Activated CD4-positive, alpha-beta T cell treated with anti-CD3 and anti-CD28 coated beads for 36 hours (primary cell): ENCODE measurements at regions not wholly inside any gene's neighbourhood (a gene's known extent, or its start where the extent isn't known, plus 50 kb on each side); places are given as distances from the start of the nearest gene placed in this dataset.
A peak's percentile ranks its signal among the peaks of the same experiment; 100 is the strongest.
"Not testable (repeated sequence)": the region's sequence is repeated elsewhere in the genome, so short reads cannot be mapped to it uniquely, and the experiment has no call there.

Source experiments
- ATAC-seq: fragments of 200-7000 bp; cut with Tn5 transposase; one replicate; pipeline ENCODE4 v1.10.0; 2021; ENCODE audit warnings: mild to moderate bottlenecking, moderate library complexity
- CTCF ChIA-PET: fragments of 350-600 bp; sonication (Branson Sonifier 250); formaldehyde crosslinking; loops from one replicate; lab custom pipeline; 2021; ENCODE audit warnings: antibody characterized with exemption; lab: Charles Lee
- POLR2A ChIA-PET: fragments of 350-600 bp; sonication (Branson Sonifier 250); formaldehyde crosslinking; loops from one replicate; lab custom pipeline; 2021; ENCODE audit warnings: antibody characterized with exemption, inconsistent platforms; lab: Charles Lee
- DNase-seq: peaks from one replicate; pipeline ENCODE4 v3.0.0-alpha.2; 2020
- H3K27ac Mint-ChIP-seq: one replicate; pipeline ENCODE4 v1.8.0; 2021; ENCODE audit warnings: mixed read lengths
- H3K27me3 Mint-ChIP-seq: one replicate; pipeline ENCODE4 v1.8.0; 2021; ENCODE audit warnings: mixed read lengths
- H3K36me3 Mint-ChIP-seq: one replicate; pipeline ENCODE4 v1.8.0; 2021; ENCODE audit warnings: low read depth, mixed read lengths
- H3K4me1 Mint-ChIP-seq: one replicate; pipeline ENCODE4 v1.8.0; 2021; ENCODE audit warnings: mixed read lengths
- H3K4me3 Mint-ChIP-seq: one replicate; pipeline ENCODE4 v1.8.0; 2021; ENCODE audit warnings: mild to moderate bottlenecking, moderate library complexity, mixed read lengths
- H3K9me3 Mint-ChIP-seq: one replicate; pipeline ENCODE4 v1.8.0; 2021; ENCODE audit warnings: low read depth, mixed read lengths
- intact Hi-C, 2 experiments: fragments of 100-400 bp; cut with DNase I in 1 of 2; cut with micrococcal nuclease in 1 of 2; formaldehyde crosslinking; loops; one replicate each; pipeline versions ENCODE4 v1.14.2 to v1.15.1; 2022 to 2024; cut with DNase I, micrococcal nuclease

DNA sequence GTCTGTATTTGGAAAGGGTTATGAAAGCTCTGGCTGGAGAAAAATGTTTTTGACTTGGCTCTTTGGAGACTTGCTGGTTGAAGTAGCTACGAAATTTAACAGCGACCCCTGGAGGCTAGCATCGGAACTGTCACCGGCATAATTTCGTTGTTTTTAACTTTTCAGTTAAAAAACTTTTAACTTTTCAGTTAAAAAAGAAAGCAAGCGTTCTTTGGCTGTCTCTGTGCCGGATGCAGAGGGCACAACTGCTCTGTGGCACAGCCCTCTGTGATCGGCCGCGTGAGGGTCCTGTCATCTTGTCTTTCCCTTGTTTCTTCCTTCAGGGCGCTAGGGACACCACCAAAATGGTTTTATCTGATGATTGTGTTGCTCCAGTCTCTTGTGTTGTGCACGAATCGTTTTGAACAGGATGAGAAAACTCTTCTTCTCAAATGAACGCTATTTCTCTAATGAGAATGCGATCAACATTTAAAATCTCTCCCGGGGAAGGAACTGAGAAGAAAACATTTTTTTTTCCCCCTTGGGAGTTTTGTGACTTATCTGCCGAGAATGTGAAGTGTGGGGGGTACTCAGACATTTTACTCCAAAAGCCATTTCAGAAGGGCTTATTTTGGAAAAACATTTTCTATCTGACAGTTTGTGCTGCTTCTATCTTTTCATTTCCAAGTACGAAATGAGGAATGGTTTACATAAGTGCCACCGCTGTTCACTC is 57.1 kb downstream of the ADCYAP1 start:
- CTCF ChIA-PET: interaction anchor here (0.6 to 1.6 kb wide), 16 partner anchors 8 to 567 kb away, joined by 3 to 20 read pairs (median 3); no protein-coding TSS in a partner anchor
- no peak for ATAC-seq
- no peak overlapping the region for H3K27ac Mint-ChIP-seq
- peaks cover 9% of the 10 kb centered on the region for H3K27me3 Mint-ChIP-seq
- H3K4me3 Mint-ChIP-seq: no peak overlapping the region
- no peaks in the 10 kb centered on the region for H3K36me3 Mint-ChIP-seq
- peaks cover 4% of the 10 kb centered on the region for H3K4me1 Mint-ChIP-seq
- no peaks in the 10 kb centered on the region for H3K9me3 Mint-ChIP-seq
- peak; percentile 70 for DNase-seq
- intact Hi-C loops: loop anchor here (1.0 to 2.0 kb wide), 2 partner anchors 96 to 97 kb away; no protein-coding TSS in a partner anchor
- POLR2A ChIA-PET: interaction anchor here (0.7 kb wide), 1 partner anchor 291 kb away, joined by 17 read pairs; no protein-coding TSS in a partner anchor

- Mint-ChIP-seq H3K9me3 (no peaks in the 10 kb centered on the region), H3K36me3 (no peaks in the 10 kb centered on the region), H3K4me1 (peaks cover 4% of the 10 kb centered on the region), H3K4me3 (no peak overlapping the region), H3K27ac (no peak overlapping the region), H3K27me3 (peaks cover 9% of the 10 kb centered on the region)
- no peak for ATAC-seq
- intact Hi-C loops: loop anchor here in 1 of 2 experiments (2.0 kb wide), 1 partner anchor 98 kb away; no protein-coding TSS in a partner anchor
- CTCF ChIA-PET: interaction anchor here (2.2 kb wide), 1 partner anchor 99 kb away, joined by 8 read pairs; no protein-coding TSS in a partner anchor
- POLR2A ChIA-PET: no interaction called here
- no peak for DNase-seq
Measured at GRCh38 chr18:963276-963675, 58.6 kb downstream of the ADCYAP1 start.

DNA sequence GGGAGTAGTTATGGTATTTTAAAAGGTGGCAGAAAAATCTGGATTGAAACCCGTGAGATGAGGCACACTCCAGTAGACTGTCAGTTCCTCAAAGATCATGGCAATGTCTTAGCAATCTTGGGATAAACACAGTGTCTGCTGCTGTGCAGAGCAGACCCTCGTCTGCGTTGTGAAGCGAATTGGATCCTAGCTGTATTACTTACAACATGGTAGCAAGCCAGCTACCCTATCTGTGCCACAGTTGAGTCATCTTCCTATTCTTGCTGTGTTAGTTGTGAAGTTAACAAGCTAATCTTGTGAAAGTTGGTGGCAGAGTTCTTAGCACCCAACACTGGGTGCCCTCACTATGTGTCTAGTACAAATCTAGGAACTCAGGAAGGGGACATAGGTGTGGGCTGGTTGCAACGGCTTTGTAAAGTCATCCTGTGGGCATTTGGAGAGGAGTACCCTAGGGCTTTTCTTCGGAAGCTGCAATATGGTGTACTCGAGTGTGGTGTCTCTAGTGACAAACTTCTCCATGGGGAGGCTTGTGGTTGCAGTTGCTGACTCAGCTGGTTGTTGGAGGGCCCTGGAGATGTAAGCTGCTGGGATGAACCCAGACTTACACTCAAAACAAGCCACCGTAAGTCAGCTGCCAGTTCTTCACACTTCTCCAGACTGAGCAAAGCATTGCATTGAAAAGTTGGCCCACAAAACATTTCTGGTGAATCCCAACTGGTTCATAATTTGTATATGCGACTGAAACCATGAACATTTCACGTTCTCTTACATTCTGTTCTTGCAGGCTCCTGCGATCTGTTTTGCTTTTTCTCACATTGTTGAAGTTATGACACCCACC is 61.5 kb downstream of the ADCYAP1 start:
- intact Hi-C loops: no loop called here
- H3K36me3 Mint-ChIP-seq: no peaks in the 10 kb centered on the region
- H3K27ac Mint-ChIP-seq: no peak overlapping the region
- CTCF ChIA-PET: interaction anchor here (0.9 kb wide), 1 partner anchor 62 kb away, joined by 3 read pairs; no protein-coding TSS in a partner anchor
- H3K9me3 Mint-ChIP-seq: peaks cover 3% of the 10 kb centered on the region
- ATAC-seq: no peak
- no peak overlapping the region for H3K4me3 Mint-ChIP-seq
- POLR2A ChIA-PET: no interaction called here
- no peak for DNase-seq
- H3K27me3 Mint-ChIP-seq: peaks cover 9% of the 10 kb centered on the region
- peaks cover 4% of the 10 kb centered on the region for H3K4me1 Mint-ChIP-seq

- Mint-ChIP-seq H3K4me1 (peaks cover 2% of the 10 kb centered on the region), H3K27me3 (peaks cover 8% of the 10 kb centered on the region), H3K36me3 (no peaks in the 10 kb centered on the region), H3K9me3 (peaks cover 3% of the 10 kb centered on the region), H3K4me3 (no peak overlapping the region), H3K27ac (no peak overlapping the region)
- POLR2A ChIA-PET: no interaction called here
- CTCF ChIA-PET: no interaction called here
- intact Hi-C loops: no loop called here
- no peak for ATAC-seq
- no peak for DNase-seq
Measured at GRCh38 chr18:966759-967576, 62.3 kb downstream of the ADCYAP1 start.

- H3K36me3 Mint-ChIP-seq, DNase-seq, POLR2A ChIA-PET, H3K27me3 Mint-ChIP-seq, H3K9me3 Mint-ChIP-seq, ATAC-seq, H3K27ac Mint-ChIP-seq, H3K4me1 Mint-ChIP-seq, H3K4me3 Mint-ChIP-seq, intact Hi-C loops: not testable (repeated sequence)
- CTCF ChIA-PET: interaction anchor here (1.0 kb wide), 1 partner anchor 72 kb away, joined by 3 read pairs; no protein-coding TSS in a partner anchor
Measured at GRCh38 chr18:968910-969309, 64.2 kb downstream of the ADCYAP1 start.

GRCh38 chr18:969311-969710 is 64.6 kb downstream of the ADCYAP1 start:
- CTCF ChIA-PET: interaction anchor here (0.9 to 1.0 kb wide), 2 partner anchors 8 to 72 kb away, joined by 3 read pairs; no protein-coding TSS in a partner anchor

DNA sequence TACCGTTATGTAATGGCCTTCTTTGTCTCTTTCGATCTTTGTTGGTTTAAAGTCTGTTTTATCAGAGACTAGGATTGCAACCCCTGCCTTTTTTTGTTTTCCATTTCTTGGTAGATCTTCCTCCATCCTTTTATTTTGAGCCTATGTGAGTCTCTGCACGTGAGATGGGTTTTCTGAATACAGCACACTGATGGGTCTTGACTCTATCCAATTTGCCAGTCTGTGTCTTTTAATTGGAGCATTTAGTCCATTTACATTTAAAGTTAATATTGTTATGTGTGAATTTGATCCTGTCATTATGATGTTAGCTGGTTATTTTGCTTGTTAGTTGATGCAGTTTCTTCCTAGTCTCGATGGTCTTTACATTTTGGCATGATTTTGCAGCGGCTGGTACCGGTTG is 69.9 kb downstream of the ADCYAP1 start:
- ATAC-seq, H3K27me3 Mint-ChIP-seq, H3K4me3 Mint-ChIP-seq, H3K27ac Mint-ChIP-seq, intact Hi-C loops, CTCF ChIA-PET, POLR2A ChIA-PET, H3K36me3 Mint-ChIP-seq, H3K4me1 Mint-ChIP-seq, H3K9me3 Mint-ChIP-seq, DNase-seq: not testable (repeated sequence)

More at GRCh38 chr18:969311-969710, 64.6 kb downstream of the ADCYAP1 start:
- H3K27ac Mint-ChIP-seq, H3K9me3 Mint-ChIP-seq, ATAC-seq, POLR2A ChIA-PET, H3K4me1 Mint-ChIP-seq, H3K27me3 Mint-ChIP-seq, intact Hi-C loops, H3K4me3 Mint-ChIP-seq, DNase-seq, H3K36me3 Mint-ChIP-seq: not testable (repeated sequence)

GRCh38 chr18:976393-977128 is 71.9 kb downstream of the ADCYAP1 start:
- POLR2A ChIA-PET, CTCF ChIA-PET, intact Hi-C loops, H3K36me3 Mint-ChIP-seq, H3K4me1 Mint-ChIP-seq, DNase-seq, ATAC-seq, H3K9me3 Mint-ChIP-seq, H3K27me3 Mint-ChIP-seq: not testable (repeated sequence)
- Mint-ChIP-seq H3K27ac (peak overlapping the region; percentile 43), H3K4me3 (peak overlapping the region; percentile 69)

- H3K4me1 Mint-ChIP-seq, DNase-seq, CTCF ChIA-PET, H3K27me3 Mint-ChIP-seq, ATAC-seq, POLR2A ChIA-PET, intact Hi-C loops, H3K36me3 Mint-ChIP-seq, H3K9me3 Mint-ChIP-seq, H3K27ac Mint-ChIP-seq: not testable (repeated sequence)
- peak overlapping the region; percentile 69 for H3K4me3 Mint-ChIP-seq
Measured at GRCh38 chr18:977327-977726, 72.7 kb downstream of the ADCYAP1 start.

GRCh38 chr18:977732-978131 is 73.1 kb downstream of the ADCYAP1 start:
- H3K36me3 Mint-ChIP-seq, intact Hi-C loops, H3K27ac Mint-ChIP-seq, CTCF ChIA-PET, H3K4me1 Mint-ChIP-seq, POLR2A ChIA-PET, ATAC-seq, H3K4me3 Mint-ChIP-seq, H3K27me3 Mint-ChIP-seq, H3K9me3 Mint-ChIP-seq, DNase-seq: not testable (repeated sequence)
